Naive thymus-derived CD8-positive, alpha-beta T cell (primary cell): ENCODE measurements at regions not wholly inside any gene's neighbourhood (a gene's known extent, or its start where the extent isn't known, plus 50 kb on each side); places are given as distances from the start of the nearest gene placed in this dataset.
A peak's percentile ranks its signal among the peaks of the same experiment; 100 is the strongest.

Source experiments
- ATAC-seq, 2 donors: fragments of 150-1000 bp; cut with Tn5 transposase in 1 of 2; sonication (Bioruptor Pico), chemical (Tn5 transposase) in 1 of 2; 1 replicate in 1 of 2; 2 replicates in 1 of 2; pipeline ENCODE4 v1.10.0; 2021; ENCODE audit warnings: mild to moderate bottlenecking in 2 of 2, moderate library complexity in 2 of 2
- POLR2A ChIA-PET: fragments of 350-600 bp; sonication (Branson Sonifier 250); formaldehyde crosslinking; loops from one replicate; lab custom pipeline; 2021; ENCODE audit warnings: antibody characterized with exemption; lab: Charles Lee
- DNase-seq, 10 donors: peaks; one replicate each; pipeline versions ENCODE4 v3.0.0 to v3.0.0-alpha.2; 2020 to 2022
- H3K27ac Mint-ChIP-seq, 10 donors: one replicate each; pipeline ENCODE4 v1.8.0; 2020 to 2022; ENCODE audit warnings: mild to moderate bottlenecking in 10 of 10, mixed read lengths in 10 of 10, moderate library complexity in 4 of 10, inconsistent platforms in 1 of 10
- H3K27me3 Mint-ChIP-seq, 5 donors: one replicate each; pipeline ENCODE4 v1.8.0; 2021 to 2022; ENCODE audit warnings: mixed read lengths in 5 of 5
- H3K36me3 Mint-ChIP-seq, 3 donors: one replicate each; pipeline ENCODE4 v1.8.0; 2020 to 2022; ENCODE audit warnings: mixed read lengths in 3 of 3, mild to moderate bottlenecking in 2 of 3, inconsistent platforms in 1 of 3
- H3K4me1 Mint-ChIP-seq, 4 donors: one replicate each; pipeline ENCODE4 v1.8.0; 2021 to 2022; ENCODE audit warnings: mixed read lengths in 4 of 4
- H3K4me3 Mint-ChIP-seq, 10 donors: one replicate each; pipeline ENCODE4 v1.8.0; 2020 to 2022; ENCODE audit warnings: mild to moderate bottlenecking in 10 of 10, mixed read lengths in 10 of 10, moderate library complexity in 6 of 10, inconsistent platforms in 1 of 10
- H3K9me3 Mint-ChIP-seq, 9 donors: one replicate each; pipeline ENCODE4 v1.8.0; 2020 to 2022; ENCODE audit warnings: mixed read lengths in 9 of 9, mild to moderate bottlenecking in 3 of 9, inconsistent platforms in 1 of 9, moderate library complexity in 1 of 9

- no peak overlapping the region for H3K4me3 Mint-ChIP-seq
- no peaks in the 10 kb centered on the region for H3K27me3 Mint-ChIP-seq
- H3K27ac Mint-ChIP-seq: no peak overlapping the region
- POLR2A ChIA-PET: no interaction called here
- H3K36me3 Mint-ChIP-seq: peaks cover 0 to 3% (median 0%) of the 10 kb centered on the region in 3 donors
- peaks cover 0 to 11% (median 2%) of the 10 kb centered on the region in 4 donors for H3K4me1 Mint-ChIP-seq
- ATAC-seq (no peak), DNase-seq (no peak)
- peaks cover 0 to 8% (median 0%) of the 10 kb centered on the region in 9 donors for H3K9me3 Mint-ChIP-seq
Observed at GRCh38 chr5:158414333-158414762, 555.4 kb upstream of the CLINT1 start.

GRCh38 chr5:158413122-158413680 lies 554.3 kb upstream of the CLINT1 start:
- Mint-ChIP-seq H3K27me3 (no peaks in the 10 kb centered on the region), H3K4me1 (peaks cover 0 to 11% (median 2%) of the 10 kb centered on the region in 4 donors), H3K9me3 (peaks cover 0 to 3% (median 0%) of the 10 kb centered on the region in 9 donors), H3K27ac (no peak overlapping the region), H3K36me3 (no peaks in the 10 kb centered on the region), H3K4me3 (peak overlapping the region in 1 of 10 donors; percentile 1)
- ATAC-seq: no peak
- POLR2A ChIA-PET: no interaction called here
- DNase-seq: no peak

- Mint-ChIP-seq H3K36me3 (no peaks in the 10 kb centered on the region), H3K27me3 (no peaks in the 10 kb centered on the region), H3K4me3 (no peak overlapping the region), H3K9me3 (peaks cover 0 to 3% (median 0%) of the 10 kb centered on the region in 9 donors), H3K4me1 (peaks cover 0 to 11% (median 2%) of the 10 kb centered on the region in 4 donors), H3K27ac (no peak overlapping the region)
- POLR2A ChIA-PET: no interaction called here
- ATAC-seq (no peak), DNase-seq (no peak)
Observed at GRCh38 chr5:158410976-158411375, 552.0 kb upstream of the CLINT1 start.

GRCh38 chr5:158409507-158409906 lies 550.6 kb upstream of the CLINT1 start:
- peaks cover 0 to 11% (median 2%) of the 10 kb centered on the region in 4 donors for H3K4me1 Mint-ChIP-seq
- H3K36me3 Mint-ChIP-seq: peaks cover 0 to 5% (median 2%) of the 10 kb centered on the region in 3 donors
- DNase-seq (no peak), ATAC-seq (no peak)
- H3K4me3 Mint-ChIP-seq: no peak overlapping the region
- no peaks in the 10 kb centered on the region for H3K27me3 Mint-ChIP-seq
- no peak overlapping the region for H3K27ac Mint-ChIP-seq
- H3K9me3 Mint-ChIP-seq: peaks cover 0 to 9% (median 3%) of the 10 kb centered on the region in 9 donors
- POLR2A ChIA-PET: no interaction called here

- POLR2A ChIA-PET: interaction anchor here (0.7 kb wide), 1 partner anchor 661 kb away, joined by 3 read pairs; no protein-coding TSS in a partner anchor
- DNase-seq: no peak
- H3K4me1 Mint-ChIP-seq: peaks cover 0 to 6% (median 2%) of the 10 kb centered on the region in 4 donors
- H3K36me3 Mint-ChIP-seq: peaks cover 0 to 22% (median 10%) of the 10 kb centered on the region in 3 donors
- H3K4me3 Mint-ChIP-seq: no peak overlapping the region
- H3K9me3 Mint-ChIP-seq: peaks cover 0 to 25% (median 14%) of the 10 kb centered on the region in 9 donors
- H3K27ac Mint-ChIP-seq: no peak overlapping the region
- H3K27me3 Mint-ChIP-seq: no peaks in the 10 kb centered on the region
- ATAC-seq: no peak
Observed at GRCh38 chr5:158407824-158408195, 548.9 kb upstream of the CLINT1 start.

GRCh38 chr5:158406884-158407823 lies 548.2 kb upstream of the CLINT1 start:
- ATAC-seq (no peak), DNase-seq (no peak)
- no peak overlapping the region for H3K27ac Mint-ChIP-seq
- H3K4me3 Mint-ChIP-seq: no peak overlapping the region
- peaks cover 0 to 5% (median 1%) of the 10 kb centered on the region in 4 donors for H3K4me1 Mint-ChIP-seq
- H3K36me3 Mint-ChIP-seq: peaks cover 0 to 23% (median 10%) of the 10 kb centered on the region in 3 donors
- POLR2A ChIA-PET: interaction anchor here (0.7 kb wide), 1 partner anchor 660 kb away, joined by 3 read pairs; no protein-coding TSS in a partner anchor
- H3K27me3 Mint-ChIP-seq: no peaks in the 10 kb centered on the region
- H3K9me3 Mint-ChIP-seq: peaks cover 0 to 27% (median 14%) of the 10 kb centered on the region in 9 donors

GRCh38 chr5:158398360-158399201 lies 539.6 kb upstream of the CLINT1 start:
- peaks cover 0 to 14% (median 6%) of the 10 kb centered on the region in 3 donors for H3K36me3 Mint-ChIP-seq
- no peak for ATAC-seq
- no peak overlapping the region for H3K4me3 Mint-ChIP-seq
- H3K9me3 Mint-ChIP-seq: peaks cover 0 to 15% (median 6%) of the 10 kb centered on the region in 9 donors
- peaks cover 0 to 2% (median 0%) of the 10 kb centered on the region in 5 donors for H3K27me3 Mint-ChIP-seq
- DNase-seq: no peak
- H3K4me1 Mint-ChIP-seq: peaks cover 0 to 16% (median 3%) of the 10 kb centered on the region in 4 donors
- no peak overlapping the region for H3K27ac Mint-ChIP-seq
- POLR2A ChIA-PET: no interaction called here

- peaks cover 0 to 5% (median 0%) of the 10 kb centered on the region in 9 donors for H3K9me3 Mint-ChIP-seq
- peaks cover 0 to 2% (median 0%) of the 10 kb centered on the region in 5 donors for H3K27me3 Mint-ChIP-seq
- peaks cover 0 to 6% (median 0%) of the 10 kb centered on the region in 3 donors for H3K36me3 Mint-ChIP-seq
- DNase-seq (no peak), ATAC-seq (no peak)
- peaks cover 0 to 16% (median 3%) of the 10 kb centered on the region in 4 donors for H3K4me1 Mint-ChIP-seq
- POLR2A ChIA-PET: no interaction called here
- no peak overlapping the region for H3K4me3 Mint-ChIP-seq
- no peak overlapping the region for H3K27ac Mint-ChIP-seq
Observed at GRCh38 chr5:158397278-158397677, 538.3 kb upstream of the CLINT1 start.

- Mint-ChIP-seq H3K27ac (no peak overlapping the region), H3K4me1 (peaks cover 0 to 19% (median 0%) of the 10 kb centered on the region in 4 donors), H3K36me3 (no peaks in the 10 kb centered on the region), H3K9me3 (no peaks in the 10 kb centered on the region), H3K4me3 (no peak overlapping the region), H3K27me3 (peaks cover 0 to 2% (median 0%) of the 10 kb centered on the region in 5 donors)
- DNase-seq (no peak), ATAC-seq (no peak)
- POLR2A ChIA-PET: no interaction called here
Observed at GRCh38 chr5:158394102-158394501, 535.2 kb upstream of the CLINT1 start.

GRCh38 chr5:158393457-158393856 lies 534.5 kb upstream of the CLINT1 start:
- H3K9me3 Mint-ChIP-seq: no peaks in the 10 kb centered on the region

GRCh38 chr5:158392753-158393152 lies 533.8 kb upstream of the CLINT1 start:
- Mint-ChIP-seq H3K4me1 (peaks cover 0 to 7% (median 0%) of the 10 kb centered on the region in 4 donors), H3K4me3 (no peak overlapping the region)

More at GRCh38 chr5:158393457-158393856, 534.5 kb upstream of the CLINT1 start:
- H3K4me1 Mint-ChIP-seq: peaks cover 0 to 14% (median 0%) of the 10 kb centered on the region in 4 donors
- H3K4me3 Mint-ChIP-seq: no peak overlapping the region
- DNase-seq (no peak), ATAC-seq (no peak)
- H3K36me3 Mint-ChIP-seq: no peaks in the 10 kb centered on the region
- H3K27me3 Mint-ChIP-seq: peaks cover 0 to 2% (median 0%) of the 10 kb centered on the region in 5 donors
- POLR2A ChIA-PET: no interaction called here
- H3K27ac Mint-ChIP-seq: no peak overlapping the region

GRCh38 chr5:158390577-158390976 lies 531.6 kb upstream of the CLINT1 start:
- no peak overlapping the region for H3K4me3 Mint-ChIP-seq
- peaks cover 0 to 7% (median 1%) of the 10 kb centered on the region in 9 donors for H3K9me3 Mint-ChIP-seq

More at GRCh38 chr5:158392753-158393152, 533.8 kb upstream of the CLINT1 start:
- H3K36me3 Mint-ChIP-seq: no peaks in the 10 kb centered on the region
- ATAC-seq (no peak), DNase-seq (no peak)
- peaks cover 0 to 2% (median 0%) of the 10 kb centered on the region in 5 donors for H3K27me3 Mint-ChIP-seq
- H3K27ac Mint-ChIP-seq: no peak overlapping the region
- no peaks in the 10 kb centered on the region for H3K9me3 Mint-ChIP-seq
- POLR2A ChIA-PET: no interaction called here

More at GRCh38 chr5:158390577-158390976, 531.6 kb upstream of the CLINT1 start:
- Mint-ChIP-seq H3K27ac (no peak overlapping the region), H3K4me1 (peaks cover 0 to 7% (median 0%) of the 10 kb centered on the region in 4 donors), H3K27me3 (no peaks in the 10 kb centered on the region), H3K36me3 (peaks cover 0 to 6% (median 0%) of the 10 kb centered on the region in 3 donors)
- POLR2A ChIA-PET: no interaction called here
- no peak for DNase-seq
- ATAC-seq: no peak
